SHP77 treated with DMSO at 0.1 percent for 48 hours (cell line): ENCODE measurements at regions not wholly inside any gene's neighbourhood (a gene's known extent, or its start where the extent isn't known, plus 50 kb on each side); places are given as distances from the start of the nearest gene placed in this dataset.

Experiments
- DNase-seq: peaks from one replicate; lab custom pipeline; 2025; lab: John Stamatoyannopoulos, UW

DNA sequence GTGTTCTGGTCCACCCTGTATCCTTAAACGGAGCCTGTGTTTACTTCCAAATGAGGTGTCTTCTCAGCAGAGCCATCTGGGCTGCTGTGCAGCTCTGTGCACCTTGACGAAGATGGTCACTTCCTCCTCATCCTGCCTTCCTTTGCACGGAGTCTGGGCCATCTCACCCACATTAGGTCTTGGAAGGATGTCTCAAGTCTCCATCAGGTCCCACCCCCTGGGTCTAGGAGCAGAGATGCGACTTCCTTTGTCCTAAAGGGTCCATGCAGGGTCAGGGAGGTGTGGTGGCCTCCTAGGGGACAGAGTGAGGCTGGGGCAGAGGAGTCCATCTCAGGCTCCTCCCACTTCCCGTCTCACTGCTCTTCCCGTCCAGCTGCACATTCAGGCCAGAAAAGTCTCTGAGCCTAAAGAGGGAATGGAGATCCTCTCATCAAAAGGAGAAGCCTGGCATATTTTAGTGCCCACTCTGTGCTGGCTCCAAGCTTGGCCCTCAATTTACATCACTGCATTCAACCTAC lies 209.2 kb downstream of the MATN1 start:
- DNase-seq: no peak

DNA sequence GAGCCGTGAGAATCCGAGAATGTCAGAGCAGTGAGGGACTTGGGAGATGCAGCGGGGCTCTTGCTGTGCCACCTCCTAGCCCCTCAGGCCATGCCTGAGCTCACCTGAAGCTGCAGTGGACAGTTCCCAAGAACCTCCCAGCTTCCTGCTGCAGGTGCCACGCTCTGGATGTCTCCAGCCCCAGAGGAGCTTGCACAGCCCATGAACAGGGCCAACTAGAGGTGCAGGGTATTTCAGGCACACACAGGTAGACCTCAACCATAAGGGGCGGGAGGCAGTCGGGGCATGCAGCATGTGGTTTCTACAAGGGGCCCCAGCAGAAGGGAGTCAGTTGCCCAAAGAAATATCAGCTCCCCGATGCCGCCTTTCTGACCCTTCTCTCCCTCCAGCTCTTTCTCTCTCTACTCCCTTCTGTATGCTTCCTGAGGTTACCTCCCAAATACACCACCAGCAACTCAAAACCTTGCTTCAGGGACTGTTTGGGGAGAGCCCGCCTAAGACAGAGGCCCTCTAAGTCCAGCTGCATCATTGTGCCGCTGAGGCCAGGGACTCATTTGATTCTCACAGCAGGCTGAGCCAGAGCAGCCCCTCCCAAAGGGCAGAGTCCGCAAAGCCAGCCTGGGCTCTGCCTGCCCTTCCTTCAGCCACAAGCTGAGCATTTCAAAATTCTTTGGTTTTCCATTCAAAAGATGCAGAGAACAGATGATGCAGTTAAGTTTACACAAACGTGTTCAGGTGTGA lies 209.8 kb downstream of the MATN1 start:
- no peak for DNase-seq

DNA sequence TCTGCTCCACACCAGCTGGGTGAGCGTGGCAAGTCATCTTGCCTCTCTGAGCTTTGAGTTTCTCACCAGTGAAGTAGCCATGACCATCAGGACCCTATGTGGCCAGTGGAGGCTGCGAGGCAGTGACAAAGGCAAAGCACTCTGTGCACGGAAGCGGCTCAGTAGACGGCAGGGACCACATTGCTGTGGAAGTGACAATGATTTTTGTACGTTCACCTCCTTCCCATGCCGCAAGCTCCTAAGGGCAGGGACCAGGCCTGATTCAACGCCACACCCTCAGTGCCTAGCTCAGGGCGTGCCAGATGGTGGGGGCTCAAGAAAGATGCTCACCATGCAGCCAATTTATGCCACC lies 210.5 kb downstream of the MATN1 start:
- DNase-seq: no peak

DNA sequence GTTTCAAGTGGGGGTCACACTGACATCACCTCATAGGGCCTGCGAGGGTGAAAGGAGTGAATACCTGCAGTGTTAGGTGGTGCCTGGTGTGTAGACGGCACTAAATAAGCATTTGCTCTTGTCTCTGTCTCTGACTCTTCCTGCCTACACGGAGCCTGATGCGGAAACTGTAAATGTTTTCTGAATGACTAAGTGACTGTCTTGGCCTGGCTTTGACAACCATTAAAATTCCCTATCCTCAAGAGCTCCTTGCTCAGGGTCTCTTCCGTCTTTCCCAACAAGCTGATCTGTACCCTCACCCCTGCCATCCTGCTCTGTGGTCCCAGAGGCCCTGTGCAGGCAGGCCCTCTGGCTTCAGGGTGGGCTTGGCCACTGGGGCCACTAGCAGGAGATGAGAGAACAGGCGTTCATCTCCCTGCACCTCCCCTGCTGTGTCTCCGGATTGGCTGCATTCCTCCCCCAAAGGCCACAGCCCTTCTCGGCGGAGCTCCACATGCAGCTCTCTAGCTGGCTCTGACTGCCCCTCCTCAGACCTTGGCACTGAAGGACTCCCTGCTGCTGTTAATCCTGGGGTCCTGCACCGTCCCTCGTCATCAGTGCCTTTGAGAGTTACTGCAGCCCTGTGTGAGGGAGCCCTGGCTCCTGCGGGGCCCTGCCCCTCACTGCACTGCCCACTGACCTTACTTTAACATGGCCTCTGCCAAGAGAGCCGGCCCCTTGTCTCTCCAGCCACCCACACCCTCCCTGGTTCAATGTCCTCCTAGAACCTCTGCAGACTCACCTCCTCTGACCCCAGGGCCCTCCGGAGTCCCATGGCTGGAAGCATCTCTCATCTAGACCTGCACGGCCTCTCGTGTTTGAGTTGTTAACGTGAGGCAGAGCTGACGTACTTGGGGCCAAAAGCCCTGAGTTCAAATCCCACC lies 211.1 kb downstream of the MATN1 start:
- DNase-seq: no peak

DNA sequence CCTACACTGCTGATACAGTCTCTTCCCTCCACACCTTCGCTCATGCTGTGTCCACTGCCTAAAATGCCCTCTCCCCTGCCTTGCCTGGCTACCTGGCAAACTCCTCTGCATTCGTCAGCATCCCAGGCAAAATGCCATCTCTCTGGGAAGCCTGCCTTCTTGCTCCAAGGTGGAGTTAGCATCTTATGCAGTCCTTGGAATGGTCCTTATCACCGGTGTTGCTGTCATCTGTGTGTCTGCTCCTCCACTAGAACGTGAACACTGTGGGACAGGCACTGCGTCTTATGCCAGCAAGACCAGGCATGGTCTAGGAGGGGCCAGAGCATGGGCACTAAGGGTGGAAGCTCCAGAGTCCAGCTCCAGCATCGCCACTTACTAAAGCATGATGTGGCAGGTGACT lies 211.8 kb downstream of the MATN1 start:
- DNase-seq: no peak

DNA sequence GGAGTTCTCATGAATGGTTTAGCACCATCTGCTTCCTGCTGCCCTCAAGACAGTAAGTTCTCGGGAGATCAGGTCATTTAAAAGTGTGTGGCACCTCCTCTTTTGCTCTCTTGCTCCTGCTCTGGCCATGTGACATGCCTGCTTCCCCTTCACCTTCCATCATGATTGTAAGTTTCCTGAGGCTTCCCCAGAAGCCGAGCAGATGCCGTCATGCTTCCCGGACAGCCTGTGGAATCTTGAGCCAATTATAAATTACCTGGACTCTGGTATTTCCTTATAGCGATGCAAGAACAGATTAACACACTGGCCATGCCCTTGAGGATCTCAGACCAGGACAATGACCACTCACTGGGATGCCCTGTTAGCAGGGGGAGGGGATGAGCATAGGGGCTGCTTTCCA lies 212.3 kb downstream of the MATN1 start:
- DNase-seq: no peak

DNA sequence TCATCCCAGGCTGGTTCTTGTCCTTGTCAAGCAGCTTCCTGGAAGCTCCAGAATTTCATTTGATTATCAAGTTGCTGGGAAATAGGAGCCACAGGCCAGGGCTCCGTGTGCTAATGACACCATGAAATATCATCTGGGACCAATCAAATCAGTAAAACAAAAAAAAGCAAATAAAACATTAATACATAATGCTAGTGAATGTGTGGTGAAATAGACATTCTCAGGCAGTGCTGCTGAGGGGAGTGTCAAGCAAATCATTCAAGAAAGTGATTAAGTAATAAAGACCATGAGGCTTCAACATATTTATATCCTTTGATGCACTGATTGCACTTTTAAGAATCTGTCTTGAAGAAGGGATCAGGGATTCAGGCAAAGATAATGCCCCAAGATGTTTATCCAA lies 213.7 kb downstream of the MATN1 start:
- no peak for DNase-seq

DNA sequence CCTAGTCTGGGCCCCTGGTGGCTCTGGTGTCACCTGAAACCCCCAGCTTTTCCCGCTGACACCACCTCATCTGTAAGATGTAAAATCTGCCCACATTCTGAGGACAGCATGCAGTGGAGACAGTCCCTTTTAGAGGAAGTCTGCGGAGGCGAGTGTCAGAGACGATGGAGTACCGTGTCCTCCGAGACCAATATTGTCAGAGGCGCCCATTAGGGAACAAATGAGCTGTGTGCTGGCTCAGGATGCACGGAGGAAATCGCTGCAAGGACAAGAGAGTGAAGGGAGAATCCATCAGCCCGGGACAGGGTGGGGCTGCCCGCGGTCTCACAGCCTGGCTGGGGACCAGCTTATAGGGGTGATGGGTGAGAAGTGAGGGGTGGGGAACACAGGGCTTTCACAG lies 214.8 kb downstream of the MATN1 start:
- DNase-seq: no peak

DNA sequence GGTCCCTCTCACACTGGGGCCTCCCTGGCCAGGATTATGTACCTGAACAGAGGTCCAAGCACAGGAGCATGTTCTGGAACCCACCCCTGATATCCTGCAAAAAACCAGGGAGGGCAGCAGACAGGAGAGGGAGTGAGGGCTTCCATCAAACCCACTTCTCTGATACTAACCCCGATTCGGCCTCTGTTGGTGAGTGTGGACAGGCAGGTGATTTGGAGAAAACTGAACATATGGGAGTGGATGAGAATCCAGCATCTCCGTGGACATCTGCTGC lies 215.3 kb downstream of the MATN1 start:
- no peak for DNase-seq

DNA sequence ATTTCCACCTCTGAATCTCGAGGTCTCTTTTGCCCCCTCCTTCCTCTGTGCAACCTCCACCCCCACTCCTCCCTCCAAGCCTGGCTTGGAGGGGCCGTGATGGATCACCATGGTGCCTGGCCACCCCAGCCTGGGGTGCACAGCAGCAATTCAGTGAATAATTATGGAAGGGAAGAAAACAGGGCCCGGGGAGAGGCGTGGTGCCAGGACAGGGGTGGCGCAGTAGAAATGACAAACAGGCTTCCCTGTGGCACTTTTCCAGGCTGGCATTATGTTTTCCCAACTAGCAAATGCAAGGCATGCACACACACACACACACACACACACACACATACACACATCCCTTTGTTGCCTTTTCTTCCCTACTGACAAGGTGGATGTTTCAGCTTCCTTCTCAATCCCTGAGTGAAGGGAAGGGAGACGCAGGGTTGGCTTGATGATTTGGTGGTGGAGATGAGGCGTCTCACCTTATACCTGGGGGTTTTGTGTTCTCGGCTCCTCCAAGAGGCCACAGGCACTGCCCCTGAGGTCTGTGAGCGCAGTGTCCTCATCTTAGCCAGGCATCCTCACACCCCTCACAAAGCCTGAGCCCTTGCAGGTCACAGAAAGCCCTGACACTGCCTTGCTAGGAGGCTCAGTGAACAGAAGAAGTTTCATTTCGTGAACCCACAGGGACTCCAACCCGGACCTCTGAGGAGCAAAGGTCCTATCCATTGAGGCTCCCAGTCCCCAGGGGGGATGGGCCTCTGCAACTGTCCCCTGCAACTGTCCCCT lies 215.8 kb downstream of the MATN1 start:
- no peak for DNase-seq

DNA sequence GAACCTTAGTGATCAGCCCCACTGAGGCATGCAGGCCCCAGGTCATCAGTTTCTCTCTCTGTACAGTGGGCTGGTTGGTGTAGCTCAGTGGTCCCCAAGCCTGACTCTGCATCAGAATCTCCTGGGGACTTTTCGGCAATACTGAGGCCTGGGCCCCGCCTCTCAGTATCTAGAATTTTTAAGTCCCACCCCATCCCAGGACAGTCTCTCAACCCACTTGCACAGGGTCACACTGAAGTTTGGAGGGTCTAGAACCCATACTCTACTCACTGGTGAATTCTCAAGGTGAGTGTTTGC lies 216.4 kb downstream of the MATN1 start:
- DNase-seq: no peak

DNA sequence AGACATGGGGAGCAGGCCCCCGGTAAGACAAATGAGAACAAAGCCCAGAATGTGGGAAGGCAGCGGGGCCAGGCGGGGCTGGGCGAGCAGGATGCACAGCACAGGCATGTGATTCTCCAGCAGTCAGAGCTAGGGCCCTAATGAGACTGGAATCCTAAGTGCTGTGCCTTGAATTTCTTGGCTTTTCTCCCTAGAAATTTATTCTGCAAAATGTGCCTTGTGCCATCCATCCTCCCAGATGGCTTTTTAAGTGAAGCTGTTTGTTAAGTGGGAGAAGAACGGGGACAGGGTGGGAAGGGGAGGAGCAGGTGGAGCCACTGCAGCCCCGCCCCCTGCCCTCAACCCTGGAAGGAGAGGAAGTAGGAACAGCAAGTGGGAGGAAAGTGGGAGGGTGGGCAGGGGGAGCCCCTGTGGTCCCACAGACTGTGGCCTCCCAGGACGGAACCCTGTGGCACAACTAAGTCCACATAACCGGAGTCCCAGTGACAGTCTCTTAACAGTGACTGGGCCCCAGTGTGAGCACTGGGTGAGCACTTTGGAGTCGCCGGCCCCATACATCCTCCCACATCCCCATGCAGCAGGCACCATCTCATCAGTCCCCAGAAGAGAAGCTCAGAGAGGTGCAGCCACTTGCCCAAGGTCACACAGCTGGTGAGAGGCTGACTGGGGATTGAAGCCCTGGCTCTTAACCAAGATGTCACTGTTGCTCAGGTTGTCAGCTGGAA lies 216.9 kb downstream of the MATN1 start:
- no peak for DNase-seq

DNA sequence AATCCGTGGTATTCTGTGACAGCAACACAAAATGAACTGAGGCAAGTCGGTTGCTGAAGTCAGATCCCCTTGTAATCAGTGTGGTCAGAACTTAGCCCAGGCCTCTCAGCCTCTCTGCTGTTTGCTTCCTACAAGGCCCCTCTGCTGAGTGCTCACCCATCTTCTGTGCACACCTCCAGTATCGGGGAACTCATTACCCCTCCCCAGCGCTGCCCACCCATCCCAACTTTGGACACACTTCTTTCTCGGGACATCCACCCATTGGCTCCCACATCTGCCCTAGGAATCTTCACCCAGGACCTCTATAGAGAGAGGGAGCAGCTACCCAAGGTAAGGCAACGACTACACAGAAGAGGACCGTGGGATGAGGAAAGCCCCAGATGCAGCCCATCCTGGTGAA lies 217.5 kb downstream of the MATN1 start:
- DNase-seq: no peak

DNA sequence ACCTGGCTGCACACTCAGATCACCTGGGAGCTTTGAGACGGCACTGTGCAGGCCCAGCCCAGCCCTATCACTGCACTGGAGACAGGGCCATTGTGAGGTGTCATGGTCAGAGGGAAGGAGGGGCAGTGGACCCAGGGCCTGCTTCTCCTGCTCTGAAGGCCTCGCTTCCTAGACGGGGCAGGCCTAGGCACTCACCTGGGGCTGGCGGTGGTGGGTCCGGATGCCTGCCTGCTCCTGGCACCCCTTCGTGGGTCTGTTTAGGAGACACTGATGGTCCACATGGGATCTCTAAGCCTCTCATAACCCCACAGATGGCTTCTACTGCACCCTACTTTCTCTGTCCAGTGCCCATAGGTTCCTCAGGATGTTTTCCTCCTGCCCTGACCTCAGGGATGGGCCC lies 230.9 kb downstream of the MATN1 start:
- DNase-seq: no peak

DNA sequence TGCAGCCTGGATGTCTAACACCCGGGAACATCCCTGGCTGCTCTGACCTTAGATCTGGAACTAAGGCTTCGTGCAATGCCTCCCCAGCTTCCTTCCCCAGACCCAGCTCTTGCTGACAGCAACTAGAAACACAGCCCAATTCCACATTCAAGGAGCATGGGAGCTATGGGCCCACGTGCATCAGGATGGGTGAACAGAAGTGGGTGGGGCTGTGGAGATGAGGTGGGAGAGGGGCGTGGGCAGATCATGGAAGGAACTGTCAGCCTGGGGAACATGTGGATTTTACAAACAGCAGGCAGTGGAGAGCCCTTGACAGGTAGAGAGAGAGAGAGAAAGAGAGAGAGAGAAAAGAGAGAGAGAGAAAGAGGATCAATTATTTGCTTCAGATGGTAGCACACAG lies 231.6 kb downstream of the MATN1 start:
- no peak for DNase-seq

DNA sequence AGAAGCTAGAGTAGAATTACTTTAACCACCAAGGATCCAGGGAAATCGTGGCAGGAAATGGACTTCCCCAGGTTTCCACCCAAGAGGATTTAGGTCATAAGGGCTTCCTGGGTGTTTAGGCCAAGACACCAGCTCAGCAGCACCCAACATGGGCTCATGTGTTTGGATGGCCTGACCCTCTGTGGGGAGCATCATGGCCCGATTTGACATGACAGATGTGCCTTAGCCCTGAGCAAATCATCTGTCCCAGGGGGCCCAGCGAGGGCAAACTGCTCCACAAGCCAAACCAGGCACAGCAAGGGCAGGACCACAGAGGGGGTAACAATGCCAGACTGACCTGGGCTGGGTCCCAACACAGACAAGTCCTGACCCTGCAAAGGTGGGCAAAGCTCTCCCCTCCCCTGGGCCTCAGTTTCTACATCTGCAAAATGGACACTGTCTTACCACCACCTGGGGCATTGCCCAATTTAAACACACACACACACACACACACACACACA lies 232.8 kb downstream of the MATN1 start:
- DNase-seq: no peak

DNA sequence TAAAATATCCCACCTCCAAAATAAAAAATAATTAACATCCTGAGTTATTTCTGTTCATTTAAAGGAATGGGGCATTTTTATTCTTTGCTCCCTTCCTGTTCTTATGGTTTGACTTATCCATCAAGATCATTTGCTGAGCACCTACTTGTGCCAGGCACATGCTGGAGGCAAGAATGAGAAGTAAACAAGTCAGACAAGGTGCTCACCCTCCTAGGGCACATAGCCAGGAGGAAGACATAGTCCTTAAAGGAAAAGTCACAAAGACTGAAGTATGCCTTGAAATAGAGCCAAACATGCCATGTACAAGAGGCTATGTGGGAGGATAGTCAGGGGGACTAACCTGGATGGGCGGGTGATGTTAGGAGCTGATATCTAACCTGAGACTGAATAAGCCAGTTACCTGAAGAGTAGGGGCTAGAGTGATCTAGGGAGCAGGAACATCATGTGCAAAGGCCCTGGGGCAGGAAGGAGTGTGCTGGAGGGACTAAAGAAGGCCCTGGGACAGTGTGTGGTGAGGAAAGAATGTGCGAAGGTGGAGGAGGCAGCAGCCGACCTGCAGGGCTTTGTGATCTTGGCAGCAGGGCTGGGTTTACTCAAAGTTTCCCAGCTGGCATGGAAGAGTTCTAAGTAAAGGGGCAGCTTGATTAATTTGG lies 233.5 kb downstream of the MATN1 start:
- no peak for DNase-seq

DNA sequence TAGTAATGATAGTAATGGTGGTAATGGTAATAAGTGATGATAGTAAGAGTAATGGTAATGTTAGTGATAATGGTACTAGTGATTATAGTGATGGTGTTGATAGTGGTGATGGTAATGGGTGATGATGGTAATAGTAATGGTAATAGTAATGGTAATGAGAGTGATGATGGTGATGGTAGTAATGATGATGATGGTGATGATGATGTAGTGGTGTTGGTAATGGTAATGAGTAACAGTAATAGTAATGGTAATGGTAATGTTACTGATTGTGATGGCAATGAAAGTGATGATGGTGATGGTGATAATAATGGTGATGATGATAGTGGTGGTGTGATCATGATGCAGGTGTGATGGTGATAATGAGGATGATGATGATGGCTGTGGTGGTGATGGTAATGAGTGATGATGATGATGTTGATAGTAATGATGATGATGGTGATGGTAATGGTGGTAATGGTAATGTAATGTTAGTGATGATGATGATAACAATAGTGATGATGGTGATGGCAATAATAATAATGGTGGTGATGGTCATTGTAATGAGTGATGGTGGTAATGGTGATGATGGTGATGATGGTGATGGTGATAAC lies 235.0 kb downstream of the MATN1 start:
- DNase-seq: no peak

DNA sequence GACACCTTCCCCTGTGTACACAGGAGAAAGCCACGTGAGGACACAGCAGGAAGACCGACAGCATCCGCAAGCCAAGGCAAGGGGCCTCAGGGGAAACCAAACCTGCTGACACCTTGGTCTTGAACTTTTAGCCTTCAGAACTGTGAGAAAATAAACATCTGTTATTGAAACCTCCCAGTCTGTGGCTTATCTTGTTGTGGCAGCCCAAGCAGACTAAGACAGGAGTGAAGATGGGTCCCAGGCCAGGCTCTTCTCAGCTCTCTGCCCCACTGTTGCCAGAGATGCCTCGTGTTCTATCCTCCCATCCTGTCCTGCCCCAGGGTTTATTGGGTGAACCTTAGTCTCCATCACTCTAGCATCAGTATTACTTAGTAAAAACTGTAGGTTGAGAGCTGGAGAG lies 236.3 kb downstream of the MATN1 start:
- DNase-seq: no peak

DNA sequence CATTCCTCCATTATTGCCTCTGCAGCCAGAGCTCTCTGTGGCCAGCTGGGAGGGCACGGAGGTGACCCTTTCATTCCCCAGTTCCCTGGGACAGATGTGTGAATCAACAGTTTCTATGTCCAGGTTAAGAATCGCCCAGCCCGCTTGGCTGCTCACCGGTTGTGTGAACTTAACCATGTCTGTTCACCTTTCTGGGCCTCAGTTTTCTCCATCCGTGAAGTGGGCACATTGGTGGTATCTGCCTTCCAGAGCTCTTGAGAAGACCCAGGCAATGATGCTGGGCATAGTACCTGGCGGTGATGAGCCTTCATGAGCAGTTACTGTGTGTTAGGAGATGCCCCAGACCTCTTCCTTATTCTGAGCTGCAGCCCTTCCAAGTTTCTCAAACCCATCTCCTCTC lies 238.3 kb downstream of the MATN1 start:
- no peak for DNase-seq

DNA sequence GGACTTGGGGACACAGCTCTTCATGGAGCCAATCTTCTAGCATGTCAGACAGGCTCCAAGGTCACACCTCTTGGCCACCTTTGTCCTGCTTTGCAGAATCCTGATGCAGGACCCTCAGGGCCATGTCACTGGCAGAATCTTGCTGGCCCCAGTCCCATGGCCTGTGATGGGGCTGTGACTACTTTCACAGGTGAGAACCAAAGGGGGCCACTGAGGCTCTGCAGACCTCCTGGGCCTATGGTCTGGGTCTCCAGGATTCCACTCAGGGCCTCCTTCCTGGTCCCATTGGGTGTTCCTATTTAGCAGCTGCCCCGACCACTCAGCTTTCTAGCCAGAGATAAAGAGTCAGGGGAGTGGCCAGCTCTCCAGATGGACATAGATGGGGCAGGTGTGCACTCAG lies 238.7 kb downstream of the MATN1 start:
- no peak for DNase-seq
